ENCODE measurements at regions not wholly inside any gene's neighbourhood (a gene's known extent, or its start where the extent isn't known, plus 50 kb on each side); places are given as distances from the start of the nearest gene placed in this dataset.
A peak's percentile ranks its signal among the peaks of the same experiment; 100 is the strongest.

- no peak for ATAC-seq
- WGBS (ENCODE audit: insufficient coverage): 88% methylated on average over 2 of the region's 2 CpGs
- no peak for TF ChIP-seq CTCF (IDR thresholded peaks at IDR 0.05)
Observed at GRCh38 chr5:69006030-69006429, 87.8 kb upstream of the SLC30A5 start.

GRCh38 chr5:69007163-69007562 lies 86.7 kb upstream of the SLC30A5 start:
- TF ChIP-seq CTCF (IDR thresholded peaks at IDR 0.05): no peak
- Mint-ChIP-seq H3K9me3 (no peaks in the 10 kb centered on the region), H3K27ac (no peak overlapping the region), H3K4me1 (no peaks in the 10 kb centered on the region), H3K27me3 (ENCODE audit: low read depth in 2 of 2) (peaks cover 14 to 50% of the 10 kb centered on the region in 2 donors), H3K4me3 (no peak overlapping the region), H3K36me3 (no peaks in the 10 kb centered on the region)
- intact Hi-C loops (cut with micrococcal nuclease): loop anchor here (2.0 to 10.0 kb wide), 3 partner anchors 720 to 1852 kb away; no protein-coding TSS in a partner anchor
- 88% methylated on average over 4 of the region's 4 CpGs for WGBS (ENCODE audit: insufficient coverage)
- Histone ChIP-seq H3K27ac (ENCODE audit: low read length) (no peak overlapping the region), H3K27me3 (ENCODE audit: control insufficient read depth, insufficient read depth, low read length) (no peaks in the 10 kb centered on the region), H3K9me3 (ENCODE audit: control insufficient read depth, insufficient read depth, low read length) (no peaks in the 10 kb centered on the region), H3K36me3 (ENCODE audit: control insufficient read depth, insufficient read depth, low read length) (no peaks in the 10 kb centered on the region), H3K4me1 (ENCODE audit: control insufficient read depth, insufficient read depth, low read length) (no peaks in the 10 kb centered on the region), H3K4me3 (ENCODE audit: low read length) (no peak overlapping the region)
- DNase-seq (no peak), ATAC-seq (no peak)

More at GRCh38 chr5:69006030-69006429, 87.8 kb upstream of the SLC30A5 start:
- Mint-ChIP-seq H3K36me3 (no peaks in the 10 kb centered on the region), H3K9me3 (no peaks in the 10 kb centered on the region), H3K27me3 (ENCODE audit: low read depth in 2 of 2) (peaks cover 14 to 50% of the 10 kb centered on the region in 2 donors), H3K4me1 (no peaks in the 10 kb centered on the region), H3K27ac (no peak overlapping the region), H3K4me3 (no peak overlapping the region)
- Histone ChIP-seq H3K4me3 (ENCODE audit: low read length) (no peak overlapping the region), H3K27me3 (ENCODE audit: control insufficient read depth, insufficient read depth, low read length) (no peaks in the 10 kb centered on the region), H3K27ac (ENCODE audit: low read length) (no peak overlapping the region), H3K4me1 (ENCODE audit: control insufficient read depth, insufficient read depth, low read length) (no peaks in the 10 kb centered on the region), H3K9me3 (ENCODE audit: control insufficient read depth, insufficient read depth, low read length) (no peaks in the 10 kb centered on the region), H3K36me3 (ENCODE audit: control insufficient read depth, insufficient read depth, low read length) (no peaks in the 10 kb centered on the region)
- DNase-seq: no peak
- intact Hi-C loops (cut with micrococcal nuclease): loop anchor here (2.0 to 10.0 kb wide), 3 partner anchors 719 to 1851 kb away; no protein-coding TSS in a partner anchor

GRCh38 chr5:69007726-69008368 lies 86.0 kb upstream of the SLC30A5 start:
- H3K4me3 Mint-ChIP-seq: no peak overlapping the region
- H3K27me3 Mint-ChIP-seq (ENCODE audit: low read depth in 2 of 2): peaks cover 14 to 50% of the 10 kb centered on the region in 2 donors
- no peaks in the 10 kb centered on the region for H3K9me3 Mint-ChIP-seq
- no peaks in the 10 kb centered on the region for H3K4me1 Mint-ChIP-seq
- WGBS (ENCODE audit: insufficient coverage): 21% methylated on average over 4 of the region's 4 CpGs
- ATAC-seq (peak; percentile 75 to 87 (median 78)), DNase-seq (peak; percentile 40 to 79)
- no peak overlapping the region for H3K27ac ChIP-seq (ENCODE audit: low read length)
- H3K36me3 ChIP-seq (ENCODE audit: control insufficient read depth, insufficient read depth, low read length): no peaks in the 10 kb centered on the region
- no peak overlapping the region for H3K4me3 ChIP-seq (ENCODE audit: low read length)
- TF ChIP-seq CTCF (IDR thresholded peaks at IDR 0.05): peak; percentile 79
- H3K36me3 Mint-ChIP-seq: no peaks in the 10 kb centered on the region
- H3K4me1 ChIP-seq (ENCODE audit: control insufficient read depth, insufficient read depth, low read length): no peaks in the 10 kb centered on the region
- no peak overlapping the region for H3K27ac Mint-ChIP-seq
- intact Hi-C loops (cut with micrococcal nuclease): loop anchor here (2.0 to 10.0 kb wide), 3 partner anchors 721 to 1853 kb away; no protein-coding TSS in a partner anchor
- H3K27me3 ChIP-seq (ENCODE audit: control insufficient read depth, insufficient read depth, low read length): no peaks in the 10 kb centered on the region
- no peaks in the 10 kb centered on the region for H3K9me3 ChIP-seq (ENCODE audit: control insufficient read depth, insufficient read depth, low read length)

- no peak for TF ChIP-seq CTCF (IDR thresholded peaks at IDR 0.05)
- peaks cover 21 to 37% of the 10 kb centered on the region in 2 donors for H3K27me3 Mint-ChIP-seq (ENCODE audit: low read depth in 2 of 2)
- intact Hi-C loops (cut with micrococcal nuclease): no loop called here
- Histone ChIP-seq H3K4me1 (ENCODE audit: control insufficient read depth, insufficient read depth, low read length) (no peaks in the 10 kb centered on the region), H3K9me3 (ENCODE audit: control insufficient read depth, insufficient read depth, low read length) (no peaks in the 10 kb centered on the region), H3K4me3 (ENCODE audit: low read length) (no peak overlapping the region), H3K36me3 (ENCODE audit: control insufficient read depth, insufficient read depth, low read length) (no peaks in the 10 kb centered on the region), H3K27ac (ENCODE audit: low read length) (no peak overlapping the region), H3K27me3 (ENCODE audit: control insufficient read depth, insufficient read depth, low read length) (no peaks in the 10 kb centered on the region)
- no peaks in the 10 kb centered on the region for H3K36me3 Mint-ChIP-seq
- no peaks in the 10 kb centered on the region for H3K4me1 Mint-ChIP-seq
- no peak overlapping the region for H3K27ac Mint-ChIP-seq
- no peak for DNase-seq
- 76% methylated on average over 4 of the region's 4 CpGs for WGBS (ENCODE audit: insufficient coverage)
- no peak for ATAC-seq
- H3K9me3 Mint-ChIP-seq: no peaks in the 10 kb centered on the region
- H3K4me3 Mint-ChIP-seq: no peak overlapping the region
Observed at GRCh38 chr5:69010476-69010875, 83.3 kb upstream of the SLC30A5 start.
